ENCODE measurements at regions not wholly inside any gene's neighbourhood (a gene's known extent, or its start where the extent isn't known, plus 50 kb on each side); places are given as distances from the start of the nearest gene placed in this dataset.

- TF ChIP-seq CTCF (IDR thresholded peaks at IDR 0.05; ENCODE audit: low read length) (no peak), EZH2 (optimal IDR thresholded peaks at IDR 0.05; ENCODE audit: low read depth, low read length) (no peak)
These were observed 104.8 kb upstream of the ZNF648 start for GRCh38 chr1:182166321-182166720.

Data from MM.1S (cell line).